Lower leg skin (tissue), 4 donors: ENCODE measurements at regions not wholly inside any gene's neighbourhood (a gene's known extent, or its start where the extent isn't known, plus 50 kb on each side); places are given as distances from the start of the nearest gene placed in this dataset.

Source experiments
- DNase-seq, 2 donors: peaks; one replicate each; pipeline ENCODE4 v3.0.0-alpha.2; 2019; ENCODE audit warnings: low spot score in 2 of 2
- H3K4me3 ChIP-seq: fragments of 200-600 bp; sonication (generic); 2 replicates; pipeline ENCODE4 v1.5.1; 2017; ENCODE audit warnings: mild to moderate bottlenecking, low read depth; ENCODE audit not compliant: poor library complexity, severe bottlenecking
- POLR2A ChIP-seq, 2 donors: fragments of 450-650 bp; IDR thresholded peaks; one replicate each; pipeline ENCODE4 v1.6.1; 2016 to 2017; ENCODE audit warnings: antibody characterized with exemption in 2 of 2, mild to moderate bottlenecking in 1 of 2, moderate library complexity in 1 of 2
- whole genome bisulfite sequencing, 2 donors: methylation state at CpG; one replicate each; pipeline ENCODE4 v1.1.5; 2018; 5-methylcytosine and 5-hydroxymethylcytosine counted together
- intact Hi-C: fragments of 100-400 bp; cut with DNase I; formaldehyde crosslinking; loops from one replicate; pipeline ENCODE4 v1.15.0; 2023; ENCODE audit warnings: low total_unique reads
- TF ChIP-seq, protein P1 (sequence below), 3 donors: fragments of 450-650 bp; IDR thresholded peaks; one replicate each; pipeline ENCODE4 v1.5.1; 2016; ENCODE audit warnings: antibody characterized with exemption in 3 of 3, mild to moderate bottlenecking in 3 of 3, moderate library complexity in 2 of 3

DNA sequence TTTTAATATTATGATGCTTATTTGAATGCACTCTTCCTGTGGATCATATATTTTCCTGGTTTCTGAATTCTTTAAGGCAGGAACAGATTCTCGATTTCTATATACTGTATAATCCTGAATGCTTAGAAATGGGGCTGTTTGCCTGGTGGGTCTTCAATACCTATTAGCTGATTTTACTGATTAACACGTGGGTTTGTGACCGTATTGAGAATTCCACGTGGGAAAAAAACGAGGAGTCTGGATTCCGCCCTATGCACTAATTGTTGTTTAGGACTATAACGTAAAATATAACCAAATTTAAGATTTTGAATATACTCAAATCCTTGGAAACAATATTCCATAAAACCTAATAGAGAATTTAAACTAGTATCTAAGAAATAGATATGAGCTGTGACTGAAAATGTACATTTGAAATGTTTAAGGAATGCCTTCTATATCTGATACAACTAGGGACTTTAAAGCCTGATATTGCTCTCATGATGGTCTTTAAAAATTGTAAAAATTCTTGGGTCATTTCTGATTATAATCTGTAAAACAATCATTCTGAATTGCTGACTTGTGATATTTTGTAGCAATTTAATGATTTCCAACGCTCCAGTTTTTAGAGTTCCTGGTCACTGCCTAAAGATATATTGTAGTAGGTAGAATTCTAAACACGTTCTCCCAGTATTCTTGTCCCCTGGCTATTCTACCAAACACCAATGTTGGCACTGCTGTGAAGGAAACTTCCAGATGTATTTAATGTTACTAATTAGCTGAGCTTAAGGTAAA is 93.6 kb upstream of the NOX3 start:
- TF ChIP-seq, protein P1, sequence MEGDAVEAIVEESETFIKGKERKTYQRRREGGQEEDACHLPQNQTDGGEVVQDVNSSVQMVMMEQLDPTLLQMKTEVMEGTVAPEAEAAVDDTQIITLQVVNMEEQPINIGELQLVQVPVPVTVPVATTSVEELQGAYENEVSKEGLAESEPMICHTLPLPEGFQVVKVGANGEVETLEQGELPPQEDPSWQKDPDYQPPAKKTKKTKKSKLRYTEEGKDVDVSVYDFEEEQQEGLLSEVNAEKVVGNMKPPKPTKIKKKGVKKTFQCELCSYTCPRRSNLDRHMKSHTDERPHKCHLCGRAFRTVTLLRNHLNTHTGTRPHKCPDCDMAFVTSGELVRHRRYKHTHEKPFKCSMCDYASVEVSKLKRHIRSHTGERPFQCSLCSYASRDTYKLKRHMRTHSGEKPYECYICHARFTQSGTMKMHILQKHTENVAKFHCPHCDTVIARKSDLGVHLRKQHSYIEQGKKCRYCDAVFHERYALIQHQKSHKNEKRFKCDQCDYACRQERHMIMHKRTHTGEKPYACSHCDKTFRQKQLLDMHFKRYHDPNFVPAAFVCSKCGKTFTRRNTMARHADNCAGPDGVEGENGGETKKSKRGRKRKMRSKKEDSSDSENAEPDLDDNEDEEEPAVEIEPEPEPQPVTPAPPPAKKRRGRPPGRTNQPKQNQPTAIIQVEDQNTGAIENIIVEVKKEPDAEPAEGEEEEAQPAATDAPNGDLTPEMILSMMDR (IDR thresholded peaks at IDR 0.05), result no peak
- no peak for TF ChIP-seq POLR2A (IDR thresholded peaks at IDR 0.05)
- 90% methylated on average over 9 of the region's 9 CpGs for WGBS, 2 donors
- H3K4me3 ChIP-seq, result no peak overlapping the region
- intact Hi-C loops, result no loop called here
- DNase-seq, result no peak

- no peak for DNase-seq
- no peak for TF ChIP-seq POLR2A (IDR thresholded peaks at IDR 0.05)
- TF ChIP-seq, protein P1 (IDR thresholded peaks at IDR 0.05), result no peak
- intact Hi-C loops, result no loop called here
- H3K4me3 ChIP-seq, result no peak overlapping the region
- 82 to 84% methylated on average over 4 of the region's 4 CpGs for WGBS, 2 donors
These were observed 92.9 kb upstream of the NOX3 start for GRCh38 chr6:155548576-155548975.

- intact Hi-C loops, result no loop called here
- H3K4me3 ChIP-seq, result no peak overlapping the region
- TF ChIP-seq POLR2A (IDR thresholded peaks at IDR 0.05), result no peak
- TF ChIP-seq, protein P1 (IDR thresholded peaks at IDR 0.05), result no peak
- no peak for DNase-seq
- 85 to 91% methylated on average over 2 of the region's 2 CpGs for WGBS, 2 donors
These were observed 89.0 kb upstream of the NOX3 start for GRCh38 chr6:155544677-155545076.

DNA sequence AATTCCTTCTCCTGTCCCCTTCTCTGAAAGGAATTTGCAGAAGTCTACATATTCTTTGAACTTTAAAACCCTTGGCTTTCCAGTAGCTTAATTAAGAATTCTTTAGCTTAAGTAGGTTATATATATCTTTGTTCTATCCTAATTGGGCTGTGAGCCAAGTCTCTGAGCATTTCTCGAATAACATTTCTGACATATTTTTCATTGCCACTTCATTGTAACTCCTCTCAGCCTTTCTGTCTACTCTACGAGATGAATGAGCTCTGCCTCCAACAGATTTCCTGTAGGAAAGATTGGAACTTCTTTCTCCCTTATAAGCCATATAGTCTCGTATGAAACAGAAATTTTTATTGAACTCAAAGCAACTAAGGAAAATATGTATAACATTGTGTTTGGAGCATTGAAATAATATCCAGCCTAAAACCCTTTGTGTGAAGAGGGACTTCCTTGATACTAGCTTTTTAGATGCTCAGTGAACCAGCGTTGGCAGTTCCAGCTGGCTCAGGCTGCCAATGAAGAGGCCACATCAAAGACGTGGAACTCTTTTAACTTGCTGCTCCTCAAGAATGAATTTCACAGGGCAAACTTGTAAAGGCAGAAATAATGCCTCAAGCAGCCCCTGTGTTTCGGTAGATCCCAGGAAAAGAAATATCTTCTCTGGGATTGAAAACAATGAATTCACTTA is 87.7 kb upstream of the NOX3 start:
- TF ChIP-seq, protein P1 (IDR thresholded peaks at IDR 0.05), result no peak
- no peak for TF ChIP-seq POLR2A (IDR thresholded peaks at IDR 0.05)

DNA sequence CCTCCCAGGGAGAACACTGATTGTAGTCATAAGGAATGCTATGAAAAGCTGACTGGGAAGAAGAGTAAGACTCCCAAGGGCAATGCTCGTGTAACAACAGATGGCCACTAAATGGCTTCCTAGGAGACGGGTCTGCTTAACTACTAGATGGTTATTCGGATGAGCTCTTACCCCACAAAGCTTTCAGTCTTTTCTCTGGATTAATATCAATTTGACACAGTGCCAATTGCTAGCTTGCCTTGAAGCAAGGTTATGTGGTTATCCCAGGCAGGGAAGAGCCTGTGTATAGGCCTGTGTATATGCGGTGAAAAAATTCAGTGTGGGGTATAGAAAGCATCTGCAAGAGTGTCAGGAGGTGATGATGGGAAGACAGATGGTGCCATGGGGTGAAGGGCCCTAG is 86.4 kb upstream of the NOX3 start:
- WGBS, 2 donors, result 75 to 78% methylated on average over 4 of the region's 4 CpGs
- intact Hi-C loops, result no loop called here
- TF ChIP-seq POLR2A (IDR thresholded peaks at IDR 0.05), result no peak
- TF ChIP-seq, protein P1 (IDR thresholded peaks at IDR 0.05), result no peak
- no peak for DNase-seq
- H3K4me3 ChIP-seq, result no peak overlapping the region

More for the DNA sequence above, 87.7 kb upstream of the NOX3 start:
- no peak for DNase-seq
- H3K4me3 ChIP-seq, result no peak overlapping the region
- 46 to 58% methylated on average over 6 of the region's 6 CpGs for WGBS, 2 donors
- intact Hi-C loops, result no loop called here
